ENCODE measurements at regions not wholly inside any gene's neighbourhood (a gene's known extent, or its start where the extent isn't known, plus 50 kb on each side); places are given as distances from the start of the nearest gene placed in this dataset.

DNA sequence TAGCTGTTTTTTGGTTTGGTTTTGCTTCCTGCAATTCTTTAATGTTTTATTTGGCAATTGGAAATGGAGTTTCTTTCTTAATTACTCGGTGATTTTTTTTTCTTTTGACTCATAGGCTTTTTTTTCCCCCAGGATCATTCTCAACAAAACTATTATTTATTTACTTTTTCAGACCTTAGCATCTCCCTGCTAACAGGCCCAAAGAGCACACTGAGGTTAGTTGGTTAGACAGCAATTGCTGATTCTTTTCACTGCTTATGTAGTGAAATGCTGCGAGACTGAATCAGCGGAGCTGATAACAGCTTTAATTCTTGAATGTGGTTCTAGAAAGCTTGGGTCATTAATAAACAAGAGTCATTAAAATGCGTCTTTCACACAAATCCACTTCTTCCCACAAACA is 79.1 kb upstream of the ZFP64 start:
- H3K27me3 ChIP-seq (replicated peaks; ENCODE audit: insufficient read depth), result no peaks in the 10 kb centered on the region
- H3K9me3 ChIP-seq, result no peaks in the 10 kb centered on the region
- DNase-seq (ENCODE audit: low spot score), result no peak
- WGBS, result 64% methylated on average over 4 of the region's 4 CpGs
- H3K4me1 ChIP-seq (replicated peaks), result no peaks in the 10 kb centered on the region
- no peaks in the 10 kb centered on the region for H3K36me3 ChIP-seq
- no peak overlapping the region for H3K4me3 ChIP-seq
- intact Hi-C loops (cut with DNase I), result no loop called here
- TF ChIP-seq POLR2AphosphoS5 (IDR thresholded peaks at IDR 0.05), result no peak
- TF ChIP-seq, protein P1, sequence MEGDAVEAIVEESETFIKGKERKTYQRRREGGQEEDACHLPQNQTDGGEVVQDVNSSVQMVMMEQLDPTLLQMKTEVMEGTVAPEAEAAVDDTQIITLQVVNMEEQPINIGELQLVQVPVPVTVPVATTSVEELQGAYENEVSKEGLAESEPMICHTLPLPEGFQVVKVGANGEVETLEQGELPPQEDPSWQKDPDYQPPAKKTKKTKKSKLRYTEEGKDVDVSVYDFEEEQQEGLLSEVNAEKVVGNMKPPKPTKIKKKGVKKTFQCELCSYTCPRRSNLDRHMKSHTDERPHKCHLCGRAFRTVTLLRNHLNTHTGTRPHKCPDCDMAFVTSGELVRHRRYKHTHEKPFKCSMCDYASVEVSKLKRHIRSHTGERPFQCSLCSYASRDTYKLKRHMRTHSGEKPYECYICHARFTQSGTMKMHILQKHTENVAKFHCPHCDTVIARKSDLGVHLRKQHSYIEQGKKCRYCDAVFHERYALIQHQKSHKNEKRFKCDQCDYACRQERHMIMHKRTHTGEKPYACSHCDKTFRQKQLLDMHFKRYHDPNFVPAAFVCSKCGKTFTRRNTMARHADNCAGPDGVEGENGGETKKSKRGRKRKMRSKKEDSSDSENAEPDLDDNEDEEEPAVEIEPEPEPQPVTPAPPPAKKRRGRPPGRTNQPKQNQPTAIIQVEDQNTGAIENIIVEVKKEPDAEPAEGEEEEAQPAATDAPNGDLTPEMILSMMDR (IDR thresholded peaks at IDR 0.05), result no peak
- no peak for TF ChIP-seq POLR2A (IDR thresholded peaks at IDR 0.05)
- H3K27ac ChIP-seq, result no peak overlapping the region

DNA sequence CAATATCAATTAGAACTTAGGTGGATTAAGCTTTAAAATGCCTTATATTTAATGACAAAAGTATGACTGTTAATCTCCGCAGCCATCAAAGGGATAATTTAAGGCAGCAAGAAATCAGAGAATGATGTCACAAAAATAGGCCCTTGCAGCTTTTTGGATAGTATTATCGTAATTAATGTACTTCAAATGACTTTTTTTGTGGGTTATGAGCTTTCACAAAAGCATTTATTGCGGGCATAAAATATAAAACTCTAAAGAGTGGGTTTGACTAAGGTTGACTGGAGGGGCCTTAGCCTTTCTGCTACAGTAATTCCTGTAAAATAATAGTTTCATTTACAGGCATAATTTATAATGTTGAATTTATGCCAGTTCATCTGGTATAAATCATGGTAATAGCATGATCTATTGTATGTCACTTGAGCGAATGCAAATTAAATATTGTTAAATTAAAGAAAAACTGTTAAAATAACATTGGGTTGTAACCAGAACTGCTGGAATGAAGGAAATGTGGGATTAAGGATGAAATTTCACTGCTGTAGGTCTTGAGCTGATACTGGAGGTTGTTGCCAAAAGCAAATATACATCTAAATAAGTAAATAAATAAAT is 78.5 kb upstream of the ZFP64 start:
- intact Hi-C loops (cut with DNase I), result no loop called here
- WGBS, result 60% methylated on average over 4 of the region's 4 CpGs
- TF ChIP-seq POLR2A (IDR thresholded peaks at IDR 0.05), result no peak
- TF ChIP-seq, protein P1 (IDR thresholded peaks at IDR 0.05), result no peak
- TF ChIP-seq POLR2AphosphoS5 (IDR thresholded peaks at IDR 0.05), result no peak
- Histone ChIP-seq H3K4me3 (no peak overlapping the region), H3K36me3 (no peaks in the 10 kb centered on the region), H3K27ac (no peak overlapping the region), H3K4me1 (replicated peaks) (no peaks in the 10 kb centered on the region), H3K27me3 (replicated peaks; ENCODE audit: insufficient read depth) (no peaks in the 10 kb centered on the region), H3K9me3 (no peaks in the 10 kb centered on the region)
- DNase-seq (ENCODE audit: low spot score), result no peak

DNA sequence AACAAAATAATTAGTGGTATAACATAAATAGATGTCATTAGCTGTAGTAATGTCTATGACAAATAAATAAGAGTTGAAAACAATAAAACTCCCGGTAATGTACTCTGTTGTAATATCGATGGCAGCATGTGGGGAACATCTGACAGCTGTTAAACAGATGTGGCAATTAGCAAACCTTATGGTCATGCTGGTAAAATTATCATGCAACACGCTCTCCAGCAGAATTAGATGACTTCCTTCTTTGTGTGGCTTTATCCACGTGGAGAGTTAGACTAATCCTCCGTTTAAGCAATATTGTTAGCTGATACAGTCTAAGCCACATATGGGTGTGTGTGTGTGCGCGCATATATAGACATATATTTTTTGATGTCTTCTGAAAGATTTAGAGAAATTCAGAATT is 77.7 kb upstream of the ZFP64 start:
- WGBS, result 67% methylated on average over 7 of the region's 7 CpGs
- TF ChIP-seq POLR2AphosphoS5 (IDR thresholded peaks at IDR 0.05) (no peak), POLR2A (IDR thresholded peaks at IDR 0.05) (no peak)
- TF ChIP-seq, protein P1 (IDR thresholded peaks at IDR 0.05), result no peak
- Histone ChIP-seq H3K36me3 (no peaks in the 10 kb centered on the region), H3K4me1 (replicated peaks) (no peaks in the 10 kb centered on the region), H3K27me3 (replicated peaks; ENCODE audit: insufficient read depth) (no peaks in the 10 kb centered on the region), H3K27ac (no peak overlapping the region), H3K4me3 (no peak overlapping the region), H3K9me3 (no peaks in the 10 kb centered on the region)
- intact Hi-C loops (cut with DNase I), result no loop called here
- no peak for DNase-seq (ENCODE audit: low spot score)

DNA sequence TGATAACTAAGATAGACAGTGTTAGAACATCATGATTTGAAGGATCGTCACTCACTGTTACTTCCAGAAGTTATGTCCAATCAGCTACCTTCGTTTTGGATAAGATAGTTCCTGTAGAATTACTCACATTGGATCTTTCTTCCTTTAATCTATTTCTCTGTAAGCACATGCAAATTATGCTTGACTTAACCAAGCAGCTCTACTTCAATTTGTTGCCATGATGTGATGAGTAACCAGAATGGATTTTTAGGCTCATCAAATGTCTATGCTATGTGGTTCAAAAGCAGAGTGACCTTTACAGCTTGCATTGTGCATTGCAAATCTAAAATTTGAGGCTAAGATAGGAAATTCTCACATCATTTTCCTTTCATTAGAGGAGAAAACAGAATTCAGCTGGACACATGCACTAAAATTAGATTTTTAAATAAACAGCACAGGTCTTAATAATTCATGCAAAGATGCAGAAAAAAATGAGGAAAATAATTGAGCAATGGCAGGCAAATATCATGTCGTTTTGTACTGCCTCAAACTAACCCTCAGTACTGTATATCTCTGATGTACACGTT is 76.7 kb upstream of the ZFP64 start:
- Histone ChIP-seq H3K4me1 (replicated peaks) (no peaks in the 10 kb centered on the region), H3K9me3 (no peaks in the 10 kb centered on the region), H3K27ac (no peak overlapping the region), H3K36me3 (no peaks in the 10 kb centered on the region), H3K27me3 (replicated peaks; ENCODE audit: insufficient read depth) (no peaks in the 10 kb centered on the region), H3K4me3 (no peak overlapping the region)
- TF ChIP-seq POLR2A (IDR thresholded peaks at IDR 0.05) (no peak), POLR2AphosphoS5 (IDR thresholded peaks at IDR 0.05) (no peak)
- TF ChIP-seq, protein P1 (IDR thresholded peaks at IDR 0.05), result no peak
- intact Hi-C loops (cut with DNase I), result no loop called here
- 73% methylated on average over 4 of the region's 4 CpGs for WGBS
- DNase-seq (ENCODE audit: low spot score), result no peak

DNA sequence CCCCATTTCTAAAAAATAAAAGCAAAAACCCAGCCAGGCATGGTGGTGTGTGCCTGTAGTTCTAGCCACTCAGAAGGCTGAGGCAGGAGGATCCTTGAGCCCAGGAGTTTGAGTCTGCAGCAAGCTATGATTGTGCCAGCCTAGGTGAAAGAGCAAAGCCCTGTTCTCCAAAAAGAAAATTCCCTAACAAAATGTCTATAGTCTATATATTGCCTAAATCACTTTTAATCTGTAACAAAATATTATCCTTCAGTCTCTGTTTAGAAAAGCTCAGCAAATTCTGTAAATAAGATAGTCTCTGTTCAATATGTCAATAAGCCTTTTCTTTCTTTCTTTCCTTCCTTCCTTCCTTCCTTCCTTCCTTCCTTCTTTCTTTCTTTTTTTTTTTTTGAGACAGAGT is 75.8 kb upstream of the ZFP64 start:
- no peaks in the 10 kb centered on the region for H3K36me3 ChIP-seq
- H3K27ac ChIP-seq, result no peak overlapping the region
- H3K27me3 ChIP-seq (replicated peaks; ENCODE audit: insufficient read depth), result no peaks in the 10 kb centered on the region
- no peaks in the 10 kb centered on the region for H3K9me3 ChIP-seq
- no peak overlapping the region for H3K4me3 ChIP-seq
- H3K4me1 ChIP-seq (replicated peaks), result no peaks in the 10 kb centered on the region
- intact Hi-C loops (cut with DNase I), result no loop called here
- TF ChIP-seq POLR2A (IDR thresholded peaks at IDR 0.05) (no peak), POLR2AphosphoS5 (IDR thresholded peaks at IDR 0.05) (no peak)
- TF ChIP-seq, protein P1 (IDR thresholded peaks at IDR 0.05), result no peak
- no peak for DNase-seq (ENCODE audit: low spot score)

All from prostate gland (tissue), 2 donors.